ENCODE measurements at regions not wholly inside any gene's neighbourhood (a gene's known extent, or its start where the extent isn't known, plus 50 kb on each side); places are given as distances from the start of the nearest gene placed in this dataset.
"Not testable (repeated sequence)": the region's sequence is repeated elsewhere in the genome, so short reads cannot be mapped to it uniquely, and the experiment has no call there.

- no peak for DNase-seq
Measured at GRCh38 chr13:81425286-81425685, 1084.4 kb upstream of the SPRY2 start.

DNA sequence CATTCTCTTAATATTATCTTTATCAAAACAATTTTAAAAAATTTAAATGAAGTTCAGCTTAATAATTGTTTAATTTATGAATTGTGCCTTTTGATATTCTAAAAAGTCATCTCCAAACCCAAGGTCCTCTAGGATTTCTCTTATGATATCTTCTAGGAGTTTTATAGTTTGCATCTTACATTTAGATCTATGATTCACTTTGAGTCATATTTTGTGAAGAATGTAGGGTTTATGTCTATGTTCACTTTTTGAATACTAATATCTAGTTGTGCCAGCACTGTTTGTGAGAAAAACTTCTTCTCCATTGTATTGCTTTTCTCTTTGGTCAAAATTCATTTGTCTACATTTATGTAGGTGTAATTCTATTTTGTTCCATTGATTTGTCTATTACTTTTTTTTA is 1068.4 kb upstream of the SPRY2 start:
- no peak for DNase-seq

DNA sequence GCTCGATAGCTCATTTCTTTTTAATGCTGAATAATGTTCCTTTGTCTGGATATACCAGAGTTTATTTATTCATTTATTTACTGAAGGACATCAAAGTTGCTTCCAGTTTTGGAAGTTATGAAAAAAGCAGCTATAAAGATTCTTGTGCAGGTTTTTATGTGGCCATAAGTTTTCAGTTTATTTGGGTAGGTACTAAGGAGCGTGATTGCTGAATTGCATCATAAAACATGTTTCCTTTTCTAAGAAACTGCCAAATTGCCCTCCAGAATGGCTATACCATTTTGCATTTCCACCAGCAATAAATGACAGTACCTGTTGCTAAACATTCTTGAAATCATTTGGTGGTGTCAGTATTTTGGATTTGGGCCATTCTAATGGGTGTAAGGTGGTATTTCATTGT is 1067.7 kb upstream of the SPRY2 start:
- no peak for DNase-seq

GRCh38 chr13:81406639-81407292 is 1065.8 kb upstream of the SPRY2 start:
- no peak for DNase-seq

GRCh38 chr13:81406022-81406421 is 1065.1 kb upstream of the SPRY2 start:
- no peak for DNase-seq

DNA sequence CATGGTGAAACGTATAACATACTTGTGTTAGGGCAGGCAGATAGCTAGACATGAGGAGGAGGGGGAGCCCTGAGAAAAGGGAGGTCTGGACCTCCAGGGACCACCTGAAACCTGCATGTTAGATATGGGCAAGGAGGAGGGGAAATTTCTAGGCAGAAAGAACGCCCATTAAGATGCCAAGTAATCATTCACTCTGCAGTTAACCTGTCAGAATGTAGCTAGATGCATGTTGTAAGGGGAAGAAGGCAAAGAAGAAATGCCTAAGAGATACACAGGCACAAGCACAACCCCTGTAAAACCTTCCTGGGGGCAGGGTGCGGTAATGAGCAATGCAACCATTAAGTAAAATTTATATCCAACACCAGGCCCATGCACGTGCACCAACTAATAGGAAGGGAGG is 1055.3 kb upstream of the SPRY2 start:
- no peak for DNase-seq

- DNase-seq: peak; percentile 4 to 77
Measured at GRCh38 chr13:81395368-81395767, 1054.4 kb upstream of the SPRY2 start.

GRCh38 chr13:81394640-81395039 is 1053.7 kb upstream of the SPRY2 start:
- no peak for DNase-seq

GRCh38 chr13:81393721-81394120 is 1052.8 kb upstream of the SPRY2 start:
- no peak for DNase-seq

GRCh38 chr13:81393110-81393509 is 1052.2 kb upstream of the SPRY2 start:
- no peak for DNase-seq

DNA sequence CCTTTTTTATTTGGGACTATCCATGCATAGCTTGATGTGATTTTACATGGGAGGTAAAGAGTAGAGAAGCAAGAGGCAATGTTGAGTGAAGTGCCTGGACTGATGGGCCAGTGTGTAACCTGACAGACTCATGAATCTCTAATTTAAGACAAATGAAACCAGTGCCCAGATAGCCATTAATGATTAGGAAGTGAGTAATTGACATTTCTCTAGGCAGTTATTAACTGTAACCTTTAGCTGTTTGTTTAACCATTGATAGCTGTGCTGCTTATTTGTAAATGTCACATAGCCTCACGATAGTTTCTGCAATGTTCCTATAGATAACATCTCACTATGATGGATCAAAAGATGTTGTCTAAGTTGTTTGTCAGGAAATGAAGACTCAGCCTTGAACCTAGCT is 1047.5 kb upstream of the SPRY2 start:
- DNase-seq: no peak

DNA sequence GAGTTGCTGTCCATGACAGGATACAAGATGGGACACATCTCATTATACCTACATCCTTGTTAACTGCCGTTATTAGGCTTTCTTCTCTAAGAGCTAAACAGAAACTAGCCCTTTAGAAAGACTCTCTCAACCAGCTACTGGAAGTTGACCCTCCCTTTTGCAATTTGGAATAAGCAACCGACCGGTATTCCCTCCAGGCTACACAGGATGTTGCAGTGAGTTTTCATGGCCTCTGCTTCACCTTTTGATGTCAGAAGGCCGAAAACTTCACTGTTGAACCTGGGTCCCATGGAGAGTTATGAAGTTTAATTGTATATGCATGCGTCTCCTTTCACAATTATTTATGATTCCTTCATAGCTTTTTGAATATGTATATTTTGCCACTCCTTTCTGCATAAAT is 1042.5 kb upstream of the SPRY2 start:
- DNase-seq: no peak

DNA sequence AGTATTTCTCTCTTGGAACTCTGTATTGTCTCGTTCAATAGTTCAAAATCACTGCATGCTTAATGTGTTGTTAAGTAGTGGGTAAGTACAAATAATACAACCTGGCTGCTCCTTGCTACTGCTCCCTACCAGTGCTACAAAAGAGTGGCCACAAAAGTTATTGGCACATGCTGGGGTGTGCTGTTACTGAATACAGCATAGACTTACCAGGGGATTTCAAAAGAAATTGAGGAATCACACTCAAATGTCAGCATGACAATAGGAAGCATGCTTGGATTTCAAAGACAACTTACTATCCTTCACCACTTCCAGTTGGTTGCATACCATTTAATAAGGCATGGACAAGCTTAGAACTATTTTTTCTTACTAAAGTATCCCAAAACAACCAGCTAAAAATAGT is 1041.3 kb upstream of the SPRY2 start:
- no peak for DNase-seq

- no peak for DNase-seq
Measured at GRCh38 chr13:81381560-81381959, 1040.6 kb upstream of the SPRY2 start.

DNA sequence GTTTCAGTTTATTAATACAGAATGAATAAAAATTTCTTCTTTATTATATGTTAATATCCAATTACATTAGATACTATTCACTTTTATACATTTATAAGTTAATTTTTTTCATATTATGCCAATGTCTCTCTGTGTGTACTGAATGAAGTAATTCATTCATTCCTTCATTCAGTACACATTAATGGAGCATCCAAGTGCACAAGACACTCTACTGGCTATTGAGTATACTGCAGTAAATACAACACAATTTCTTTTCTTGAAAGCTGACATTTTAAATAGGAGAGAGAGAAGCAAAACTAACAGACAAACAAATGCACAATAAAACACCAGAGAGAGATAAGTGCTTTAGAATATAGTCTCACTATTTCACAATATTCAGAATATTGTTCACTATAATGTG is 1038.3 kb upstream of the SPRY2 start:
- DNase-seq: no peak

DNA sequence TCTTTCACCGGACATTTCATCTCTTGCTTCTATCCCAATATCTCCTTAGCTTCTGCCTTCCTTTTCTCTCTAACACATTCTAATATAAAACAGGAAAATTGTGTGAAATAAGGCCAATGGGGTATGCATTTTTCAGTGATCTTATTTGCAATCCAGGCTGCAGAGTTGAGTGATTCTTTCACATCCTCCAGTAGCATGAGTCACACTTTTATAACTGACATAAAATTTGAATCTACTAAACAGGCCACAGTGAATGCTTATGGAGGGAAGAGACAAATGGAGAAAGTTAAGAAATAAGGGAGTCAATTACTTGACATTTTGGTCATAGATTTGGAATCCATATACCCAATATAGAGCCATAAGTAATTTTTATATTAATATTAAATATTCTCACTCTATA is 1037.0 kb upstream of the SPRY2 start:
- DNase-seq: no peak

DNA sequence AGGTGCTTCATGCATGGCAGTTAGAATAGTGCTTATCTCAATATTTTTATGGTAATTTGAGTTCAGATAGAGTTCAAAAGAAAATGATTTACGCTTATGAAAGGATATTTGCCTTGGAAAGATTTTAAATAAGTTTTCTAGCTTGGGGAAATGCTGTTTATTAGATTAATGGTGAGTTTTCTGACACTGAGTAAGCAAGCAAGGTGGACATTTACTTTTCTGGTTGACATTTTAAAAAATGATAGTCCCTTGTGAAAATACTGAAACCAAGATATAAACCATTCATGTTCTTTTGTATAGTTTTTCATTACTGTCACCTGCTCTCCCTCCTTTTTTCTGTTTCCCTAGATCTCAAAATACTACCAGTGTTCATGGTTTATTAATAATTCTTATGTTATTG is 1034.8 kb upstream of the SPRY2 start:
- DNase-seq: no peak

GRCh38 chr13:81362711-81363110 is 1021.8 kb upstream of the SPRY2 start:
- not testable (repeated sequence) for DNase-seq

DNA sequence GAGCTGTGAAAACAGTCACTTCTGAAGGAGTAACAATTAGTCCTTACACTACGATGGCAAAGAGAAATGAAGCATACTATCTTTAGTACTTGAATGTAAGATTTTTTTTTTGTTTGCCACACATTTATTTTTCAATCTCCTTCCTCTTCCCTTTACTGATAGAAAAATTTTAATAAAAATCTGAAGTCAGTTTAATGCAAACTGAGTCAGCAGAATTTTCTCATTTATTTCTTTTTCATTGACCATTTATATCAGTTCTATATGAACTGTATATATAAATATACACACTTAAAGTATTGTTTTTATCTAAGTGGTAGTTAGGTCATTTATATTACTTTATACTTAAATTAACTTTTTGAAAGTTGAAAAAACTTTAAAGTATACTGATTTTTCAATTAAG is 1009.1 kb upstream of the SPRY2 start:
- no peak for DNase-seq

- DNase-seq: not testable (repeated sequence)
Measured at GRCh38 chr13:81340118-81341069, 999.5 kb upstream of the SPRY2 start.

DNA sequence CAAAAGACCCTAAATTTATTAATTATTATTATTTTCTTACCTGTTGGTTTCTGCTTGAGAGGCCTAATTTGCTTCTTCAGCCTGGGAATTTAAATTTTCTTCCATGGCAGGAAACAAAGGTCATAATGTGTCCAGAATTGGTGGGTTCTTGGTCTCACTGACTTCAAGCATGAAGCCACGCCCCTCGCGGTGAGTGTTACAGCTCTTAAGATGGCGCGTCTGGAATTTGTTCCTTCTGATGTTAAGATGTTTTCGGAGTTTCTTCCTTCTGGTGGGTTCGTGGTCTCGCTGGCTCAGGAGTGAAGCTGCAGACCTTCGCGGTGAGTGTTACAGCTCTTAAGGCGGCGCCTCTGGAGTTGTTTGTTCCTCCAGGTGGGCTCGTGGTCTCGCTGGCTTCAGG is 998.7 kb upstream of the SPRY2 start:
- not testable (repeated sequence) for DNase-seq

DNA sequence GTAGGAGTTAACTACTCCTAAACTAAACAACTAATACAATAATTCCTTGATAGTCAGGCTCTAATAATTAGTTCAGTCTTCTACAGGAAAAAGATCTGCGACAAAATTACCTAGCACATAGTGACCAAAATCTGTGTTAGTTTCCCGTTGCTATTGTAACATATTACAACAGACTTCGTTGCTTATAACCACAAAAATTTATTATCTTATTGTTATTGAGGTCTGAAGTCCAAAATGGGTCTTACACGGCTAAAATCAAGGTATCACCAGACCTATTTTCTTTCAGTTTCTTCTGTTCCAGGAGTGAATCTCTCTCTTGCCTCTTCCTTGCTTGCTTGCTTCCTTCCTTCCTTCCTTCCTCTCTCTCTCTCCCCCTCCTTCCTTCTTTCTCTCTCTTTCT is 993.6 kb upstream of the SPRY2 start:
- no peak for DNase-seq

- DNase-seq: no peak
Measured at GRCh38 chr13:81326913-81327312, 986.0 kb upstream of the SPRY2 start.

- DNase-seq: no peak
Measured at GRCh38 chr13:81320516-81320915, 979.6 kb upstream of the SPRY2 start.

Data from NCI-H524 (cell line).